ENCODE measurements at regions not wholly inside any gene's neighbourhood (a gene's known extent, or its start where the extent isn't known, plus 50 kb on each side); places are given as distances from the start of the nearest gene placed in this dataset.

GRCh38 chr3:168342946-168343850, 247.5 kb upstream of the GOLIM4 start:
- TF ChIP-seq Cebpa-rat (IDR thresholded peaks at IDR 0.05) = no peak
- Histone ChIP-seq H3K4me3 (no peak overlapping the region), H3K27ac (no peak overlapping the region), H3K36me3 (no peaks in the 10 kb centered on the region), H3K9me3 (replicated peaks in 1 of 11) (no peaks in the 10 kb centered on the region), H3K27me3 (no peaks in the 10 kb centered on the region), H3K4me1 (no peaks in the 10 kb centered on the region), H3K9ac (no peak overlapping the region), H4K20me1 (no peaks in the 10 kb centered on the region), H3K4me2 (no peak overlapping the region)

GRCh38 chr3:168341956-168342936, 246.5 kb upstream of the GOLIM4 start:
- no peak for TF ChIP-seq Cebpa-rat (IDR thresholded peaks at IDR 0.05)
- H3K4me3 ChIP-seq = no peak overlapping the region

GRCh38 chr3:168341192-168341815, 245.6 kb upstream of the GOLIM4 start:
- Histone ChIP-seq H3K27me3 (no peaks in the 10 kb centered on the region), H3K36me3 (no peaks in the 10 kb centered on the region), H3K4me3 (no peak overlapping the region), H3K9ac (no peak overlapping the region), H3K27ac (no peak overlapping the region), H3K9me3 (replicated peaks in 1 of 11) (no peaks in the 10 kb centered on the region), H3K4me1 (no peaks in the 10 kb centered on the region), H3K4me2 (no peak overlapping the region), H4K20me1 (no peaks in the 10 kb centered on the region)
- TF ChIP-seq Cebpa-rat (IDR thresholded peaks at IDR 0.05) = no peak

More at GRCh38 chr3:168341956-168342936, 246.5 kb upstream of the GOLIM4 start:
- no peaks in the 10 kb centered on the region for H4K20me1 ChIP-seq
- H3K9ac ChIP-seq = no peak overlapping the region
- H3K4me2 ChIP-seq = no peak overlapping the region
- no peaks in the 10 kb centered on the region for H3K9me3 ChIP-seq (replicated peaks in 1 of 11)
- no peaks in the 10 kb centered on the region for H3K36me3 ChIP-seq
- no peaks in the 10 kb centered on the region for H3K27me3 ChIP-seq
- no peaks in the 10 kb centered on the region for H3K4me1 ChIP-seq
- no peak overlapping the region for H3K27ac ChIP-seq

- H3K9ac ChIP-seq = no peak overlapping the region
Observed at GRCh38 chr3:168338161-168338560, 242.4 kb upstream of the GOLIM4 start.

GRCh38 chr3:168336276-168336675, 240.6 kb upstream of the GOLIM4 start:
- Histone ChIP-seq H3K27ac (no peak overlapping the region), H3K9me3 (replicated peaks in 1 of 11) (no peaks in the 10 kb centered on the region), H3K36me3 (no peaks in the 10 kb centered on the region), H3K4me3 (no peak overlapping the region), H3K4me2 (no peak overlapping the region), H3K27me3 (no peaks in the 10 kb centered on the region), H3K9ac (no peak overlapping the region), H3K4me1 (no peaks in the 10 kb centered on the region), H4K20me1 (no peaks in the 10 kb centered on the region)
- no peak for TF ChIP-seq Cebpa-rat (IDR thresholded peaks at IDR 0.05)

More at GRCh38 chr3:168338161-168338560, 242.4 kb upstream of the GOLIM4 start:
- no peaks in the 10 kb centered on the region for H3K36me3 ChIP-seq
- TF ChIP-seq Cebpa-rat (IDR thresholded peaks at IDR 0.05) = no peak
- no peaks in the 10 kb centered on the region for H3K4me1 ChIP-seq
- no peak overlapping the region for H3K4me2 ChIP-seq
- H3K9me3 ChIP-seq (replicated peaks in 1 of 11) = no peaks in the 10 kb centered on the region
- H3K27me3 ChIP-seq = no peaks in the 10 kb centered on the region
- no peak overlapping the region for H3K27ac ChIP-seq
- no peaks in the 10 kb centered on the region for H4K20me1 ChIP-seq
- H3K4me3 ChIP-seq = no peak overlapping the region

GRCh38 chr3:168333410-168333935, 237.7 kb upstream of the GOLIM4 start:
- H4K20me1 ChIP-seq = no peaks in the 10 kb centered on the region
- H3K27ac ChIP-seq = no peak overlapping the region
- no peak for TF ChIP-seq Cebpa-rat (IDR thresholded peaks at IDR 0.05)
- H3K36me3 ChIP-seq = no peaks in the 10 kb centered on the region
- no peaks in the 10 kb centered on the region for H3K27me3 ChIP-seq
- H3K4me3 ChIP-seq = no peak overlapping the region
- H3K9me3 ChIP-seq (replicated peaks in 1 of 11) = no peaks in the 10 kb centered on the region
- no peaks in the 10 kb centered on the region for H3K4me1 ChIP-seq
- no peak overlapping the region for H3K9ac ChIP-seq
- H3K4me2 ChIP-seq = no peak overlapping the region

GRCh38 chr3:168331756-168332155, 236.0 kb upstream of the GOLIM4 start:
- H3K9me3 ChIP-seq (replicated peaks in 1 of 11) = no peaks in the 10 kb centered on the region
- no peaks in the 10 kb centered on the region for H3K27me3 ChIP-seq
- no peak for TF ChIP-seq Cebpa-rat (IDR thresholded peaks at IDR 0.05)
- no peak overlapping the region for H3K4me2 ChIP-seq
- H4K20me1 ChIP-seq = no peaks in the 10 kb centered on the region
- no peak overlapping the region for H3K4me3 ChIP-seq
- H3K4me1 ChIP-seq = no peaks in the 10 kb centered on the region
- H3K27ac ChIP-seq = no peak overlapping the region
- H3K9ac ChIP-seq = no peak overlapping the region
- H3K36me3 ChIP-seq = no peaks in the 10 kb centered on the region

- Histone ChIP-seq H3K4me1 (no peaks in the 10 kb centered on the region), H3K27me3 (no peaks in the 10 kb centered on the region), H3K9ac (no peak overlapping the region), H3K36me3 (no peaks in the 10 kb centered on the region), H4K20me1 (no peaks in the 10 kb centered on the region), H3K27ac (no peak overlapping the region), H3K9me3 (replicated peaks in 1 of 11) (no peaks in the 10 kb centered on the region), H3K4me2 (no peak overlapping the region), H3K4me3 (no peak overlapping the region)
- no peak for TF ChIP-seq Cebpa-rat (IDR thresholded peaks at IDR 0.05)
Observed at GRCh38 chr3:168330983-168331382, 235.3 kb upstream of the GOLIM4 start.

- H4K20me1 ChIP-seq = no peaks in the 10 kb centered on the region
- no peak overlapping the region for H3K27ac ChIP-seq
- no peak overlapping the region for H3K4me2 ChIP-seq
- no peak for TF ChIP-seq Cebpa-rat (IDR thresholded peaks at IDR 0.05)
- H3K27me3 ChIP-seq = no peaks in the 10 kb centered on the region
- no peaks in the 10 kb centered on the region for H3K36me3 ChIP-seq
- H3K4me3 ChIP-seq = no peak overlapping the region
- H3K4me1 ChIP-seq = no peaks in the 10 kb centered on the region
- no peaks in the 10 kb centered on the region for H3K9me3 ChIP-seq (replicated peaks in 1 of 11)
- no peak overlapping the region for H3K9ac ChIP-seq
Observed at GRCh38 chr3:168327856-168328255, 232.1 kb upstream of the GOLIM4 start.
